ENCODE measurements at regions not wholly inside any gene's neighbourhood (a gene's known extent, or its start where the extent isn't known, plus 50 kb on each side); places are given as distances from the start of the nearest gene placed in this dataset.

- TF ChIP-seq FOSB (CRISPR knock-in tag; IDR thresholded peaks at IDR 0.05) (no peak), JUN (IDR thresholded peaks at IDR 0.05) (0 out of 5 replicates have a peak, but pooled peaks of 1 of the 2 experiments have one; percentile 28), CHD4 (IDR thresholded peaks at IDR 0.05; ENCODE audit: borderline replicate concordance) (no peak), MAX (IDR thresholded peaks at IDR 0.05) (0 out of 2 replicates have a peak, but pooled peaks have one; percentile 14), HES2 (IDR thresholded peaks at IDR 0.05) (no peak), GATA3 (IDR thresholded peaks at IDR 0.05; ENCODE audit: borderline replicate concordance) (0 out of 2 replicates have a peak, but pooled peaks have one; percentile 44), RFX5 (IDR thresholded peaks at IDR 0.05) (no peak)
- ATAC-seq (peak; percentile 50 to 63; a peak in 4 of 6 replicates), DNase-seq (ENCODE audit: low read depth in 1 of 2, low spot score in 1 of 2) (peak in 1 of 2 experiments; percentile 62), FAIRE-seq (no peak)
- CTCF ChIA-PET, result no interaction called here
- 13% methylated on average over 5 of the region's 5 CpGs for WGBS (ENCODE audit: missing lambda C conversion rate)
- Histone ChIP-seq H3K4me2 (peak overlapping the region; percentile 41; the same call in 2 of the 3 replicates), H3K9me3 (no peaks in the 10 kb centered on the region), H3K27ac (peak overlapping the region; percentile 52 to 71; a peak in 4 of 6 replicates), H3K4me1 (peaks cover 18% of the 10 kb centered on the region), H3K4me3 (no peak overlapping the region)
- POLR2A ChIA-PET, result interaction anchor here (0.7 kb wide), 1 partner anchor 28 kb away, joined by 3 read pairs; no protein-coding TSS in a partner anchor
These were observed 155.5 kb downstream of the PRL start for GRCh38 chr6:22141241-22141745.

- ATAC-seq, result no peak
- no peak for DNase-seq (ENCODE audit: low read depth in 1 of 2, low spot score in 1 of 2)
- peaks cover 22% of the 10 kb centered on the region for H3K4me1 ChIP-seq
- ChIA-PET CTCF (interaction anchor here (0.8 kb wide), 1 partner anchor 75 kb away, joined by 3 read pairs; no protein-coding TSS in a partner anchor), POLR2A (no interaction called here)
- H3K4me2 ChIP-seq, result no peak overlapping the region
- WGBS (ENCODE audit: missing lambda C conversion rate), result 86% methylated on average over 7 of the region's 7 CpGs
- H3K4me3 ChIP-seq, result no peak overlapping the region
- TF ChIP-seq MAZ (IDR thresholded peaks at IDR 0.05; ENCODE audit: borderline replicate concordance, low read depth, low read length), result no peak
- TF ChIP-seq ATOH8 (CRISPR knock-in tag; IDR thresholded peaks at IDR 0.05; ENCODE audit: low read depth), result no peak
- no peak for TF ChIP-seq MAX (IDR thresholded peaks at IDR 0.05)
- TF ChIP-seq BHLHE40 (IDR thresholded peaks at IDR 0.05; ENCODE audit: low read depth, low read length), result no peak
- no peak for TF ChIP-seq PBX3 (IDR thresholded peaks at IDR 0.05)
- TF ChIP-seq HOXB5 (CRISPR knock-in tag; IDR thresholded peaks at IDR 0.05), result no peak
- TF ChIP-seq ZSCAN20 (CRISPR knock-in tag; IDR thresholded peaks at IDR 0.05), result no peak
- no peak for TF ChIP-seq NPAS2 (CRISPR knock-in tag; IDR thresholded peaks at IDR 0.05; ENCODE audit: borderline replicate concordance)
- FAIRE-seq, result no peak
- no peak overlapping the region for H3K27ac ChIP-seq
- H3K9me3 ChIP-seq, result no peaks in the 10 kb centered on the region
These were observed 154.0 kb downstream of the PRL start for GRCh38 chr6:22142856-22143255.

- ATAC-seq, result no peak
- WGBS (ENCODE audit: missing lambda C conversion rate), result 78% methylated on average over 3 of the region's 3 CpGs
- H3K9me3 ChIP-seq, result no peaks in the 10 kb centered on the region
- POLR2A ChIA-PET, result interaction anchor here (1.1 kb wide), 1 partner anchor 552 kb away, joined by 9 read pairs; the partner anchor contains the start of gene SOX4
- no peak overlapping the region; a peak in 1 of 6 replicates for H3K27ac ChIP-seq
- H3K4me1 ChIP-seq, result peaks cover 46% of the 10 kb centered on the region
- CTCF ChIA-PET, result interaction anchor here (0.6 to 1.0 kb wide), 2 partner anchors 13 to 22 kb away, joined by 3 to 4 read pairs; no protein-coding TSS in a partner anchor
- no peak overlapping the region for H3K4me2 ChIP-seq
- no peak for FAIRE-seq
- DNase-seq (ENCODE audit: low read depth in 1 of 2, low spot score in 1 of 2), result no peak
- no peak overlapping the region for H3K4me3 ChIP-seq
- TF ChIP-seq GATA3 (IDR thresholded peaks at IDR 0.05; ENCODE audit: borderline replicate concordance) (no peak), ELK1 (IDR thresholded peaks at IDR 0.05; ENCODE audit: low read depth, low read length) (no peak), EHMT2 (IDR thresholded peaks at IDR 0.05; ENCODE audit: low read depth) (no peak), HOXB13 (CRISPR knock-in tag; IDR thresholded peaks at IDR 0.05; ENCODE audit: low read depth) (no peak), CHD4 (IDR thresholded peaks at IDR 0.05; ENCODE audit: borderline replicate concordance) (no peak), HOXA7 (CRISPR knock-in tag; IDR thresholded peaks at IDR 0.05) (no peak), PHF8 (IDR thresholded peaks at IDR 0.05; ENCODE audit: borderline replicate concordance, low read depth) (no peak), MAZ (IDR thresholded peaks at IDR 0.05; ENCODE audit: borderline replicate concordance, low read depth, low read length) (no peak), PBX3 (IDR thresholded peaks at IDR 0.05) (no peak), SREBF2 (IDR thresholded peaks at IDR 0.05) (no peak), HMGXB4 (CRISPR knock-in tag; IDR thresholded peaks at IDR 0.05; ENCODE audit: borderline replicate concordance) (no peak), HDAC2 (IDR thresholded peaks at IDR 0.05) (no peak), MYC (IDR thresholded peaks at IDR 0.05; ENCODE audit: borderline replicate concordance, low read length) (no peak), JUNB (IDR thresholded peaks at IDR 0.05) (no peak), ESRRA (IDR thresholded peaks at IDR 0.05; ENCODE audit: borderline replicate concordance, low read length) (no peak), ZSCAN20 (CRISPR knock-in tag; IDR thresholded peaks at IDR 0.05) (no peak), HEYL (CRISPR knock-in tag; IDR thresholded peaks at IDR 0.05) (no peak)
These were observed 151.5 kb downstream of the PRL start for GRCh38 chr6:22145376-22145775.

All from A549 (cell line).